B cell (primary cell): ENCODE measurements at regions not wholly inside any gene's neighbourhood (a gene's known extent, or its start where the extent isn't known, plus 50 kb on each side); places are given as distances from the start of the nearest gene placed in this dataset.

ENCODE experiments used
- ATAC-seq: fragments of 200-7000 bp; cut with Tn5 transposase; one replicate; pipeline ENCODE4 v1.10.0; 2021; ENCODE audit warnings: low read depth, mild to moderate bottlenecking, moderate number of reproducible peaks, moderate library complexity
- CTCF ChIA-PET: fragments of 350-600 bp; sonication (Branson Sonifier 250); formaldehyde crosslinking; loops from one replicate; lab custom pipeline; 2021; ENCODE audit warnings: antibody characterized with exemption, inconsistent platforms; lab: Charles Lee
- POLR2A ChIA-PET: fragments of 350-600 bp; sonication (Branson Sonifier 250); formaldehyde crosslinking; loops from one replicate; lab custom pipeline; 2021; ENCODE audit warnings: antibody characterized with exemption; lab: Charles Lee
- DNase-seq: peaks from one replicate; pipeline ENCODE4 v3.0.0; 2013
- H2AFZ ChIP-seq: 2 replicates; pipeline ENCODE4 v1.6.1; 2012; ENCODE audit warnings: mild to moderate bottlenecking, low read depth, low read length; ENCODE audit not compliant: insufficient read depth, poor library complexity, severe bottlenecking
- H3K27ac ChIP-seq, 2 donors: 1 replicate in 1 of 2; 2 replicates in 1 of 2; pipeline ENCODE4 v1.5.1; 2012 to 2013; ENCODE audit warnings: low read length in 2 of 2, mild to moderate bottlenecking in 2 of 2, moderate library complexity in 1 of 2
- H3K27me3 ChIP-seq, 4 experiments: fragments of 200-600 bp in 1 of 4; sonication (generic) in 1 of 4; replicated peaks in 1 of 4; 1 replicate in 2 of 4; 2 replicates in 2 of 4; pipeline versions ENCODE4 v1.6.1 to v1.7.0; 2013 to 2016; ENCODE audit warnings: low read length in 3 of 4, mild to moderate bottlenecking in 2 of 4, mixed read lengths in 1 of 4, moderate library complexity in 1 of 4; ENCODE audit not compliant: insufficient read depth in 4 of 4, control insufficient read depth in 3 of 4; ENCODE audit errors: control extremely low read depth in 1 of 4
- H3K36me3 ChIP-seq, 2 experiments: replicated peaks in 1 of 2; 1 replicate in 1 of 2; 2 replicates in 1 of 2; pipeline versions ENCODE4 v1.6.1 to v1.7.1; 2013; ENCODE audit warnings: low read length in 1 of 2; ENCODE audit not compliant: insufficient read depth in 2 of 2, control insufficient read depth in 1 of 2; ENCODE audit errors: control extremely low read depth in 1 of 2, extremely low read depth in 1 of 2
- H3K4me1 ChIP-seq, 2 donors: fragments of 200-600 bp in 1 of 2; sonication (generic) in 1 of 2; 1 replicate in 1 of 2; 2 replicates in 1 of 2; pipeline versions ENCODE4 v1.5.1 to v1.6.1; 2013 to 2017; ENCODE audit warnings: low read length in 2 of 2; ENCODE audit not compliant: control insufficient read depth in 2 of 2, insufficient read depth in 2 of 2
- H3K4me2 ChIP-seq: replicated peaks from 2 replicates; pipeline ENCODE3; 2012; ENCODE audit warnings: mild to moderate bottlenecking, low read depth, low read length; ENCODE audit not compliant: poor library complexity, severe bottlenecking
- H3K4me3 ChIP-seq, 5 experiments: fragments of 200-600 bp in 1 of 5; sonication (generic) in 1 of 5; 1 replicate in 3 of 5; 2 replicates in 2 of 5; pipeline versions ENCODE4 v1.5.1 to v1.7.0; 2011 to 2016; ENCODE audit warnings: low read length in 4 of 5, mild to moderate bottlenecking in 4 of 5, low read depth in 2 of 5, control low read depth in 1 of 5, moderate library complexity in 1 of 5; ENCODE audit not compliant: insufficient read depth in 1 of 5; ENCODE audit errors: control extremely low read depth in 1 of 5, extremely low read depth in 1 of 5
- H3K79me2 ChIP-seq: fragments of 200-600 bp; sonication (generic); one replicate; pipeline ENCODE4 v1.6.0; 2016; ENCODE audit warnings: low read length; ENCODE audit not compliant: control insufficient read depth, insufficient read depth
- H3K9ac ChIP-seq: fragments of 200-600 bp; sonication (generic); 2 replicates; pipeline ENCODE4 v1.6.1; 2017; ENCODE audit warnings: mild to moderate bottlenecking, low read length, moderate library complexity
- H3K9me3 ChIP-seq, 3 donors: one replicate each; pipeline versions ENCODE4 v1.6.1 to v1.7.1; 2013; ENCODE audit warnings: low read length in 2 of 3; ENCODE audit not compliant: control insufficient read depth in 2 of 3, insufficient read depth in 1 of 3; ENCODE audit errors: control extremely low read depth in 1 of 3
- H4K20me1 ChIP-seq: 2 replicates; pipeline ENCODE4 v1.6.0; 2012; ENCODE audit warnings: mild to moderate bottlenecking, low read length; ENCODE audit not compliant: insufficient read depth, control insufficient read depth, poor library complexity, severe bottlenecking
- H3K27ac Mint-ChIP-seq: one replicate; pipeline ENCODE4 v1.8.0; 2021; ENCODE audit warnings: mixed read lengths
- H3K27me3 Mint-ChIP-seq: one replicate; pipeline ENCODE4 v1.8.0; 2021; ENCODE audit warnings: mixed read lengths
- H3K4me1 Mint-ChIP-seq: one replicate; pipeline ENCODE4 v1.8.0; 2021; ENCODE audit warnings: mixed read lengths
- H3K4me3 Mint-ChIP-seq: one replicate; pipeline ENCODE4 v1.8.0; 2021; ENCODE audit warnings: mixed read lengths
- H3K9me3 Mint-ChIP-seq: one replicate; pipeline ENCODE4 v1.8.0; 2022; ENCODE audit warnings: mixed read lengths; ENCODE audit not compliant: insufficient read depth
- EZH2 ChIP-seq: IDR thresholded peaks from 2 replicates; pipeline ENCODE4 v1.6.1; 2012; ENCODE audit warnings: borderline replicate concordance, low read depth, mild to moderate bottlenecking, moderate library complexity, low read length; ENCODE audit not compliant: insufficient read depth, poor library complexity, severe bottlenecking
- WGBS: methylation state at CpG from one replicate; pipeline ENCODE4 v1.1.5; 2013; ENCODE audit warnings: missing lambda C conversion rate; ENCODE audit not compliant: insufficient coverage; 5-methylcytosine and 5-hydroxymethylcytosine counted together
- intact Hi-C: fragments of 100-400 bp; cut with micrococcal nuclease; formaldehyde crosslinking; loops from one replicate; pipeline ENCODE4 v1.10.0; 2022
- TF ChIP-seq, protein P1 (sequence below): fragments of 200-600 bp; IDR thresholded peaks from one replicate; pipeline ENCODE4 v1.8.0; 2022; ENCODE audit warnings: antibody characterized with exemption, mild to moderate bottlenecking

DNA sequence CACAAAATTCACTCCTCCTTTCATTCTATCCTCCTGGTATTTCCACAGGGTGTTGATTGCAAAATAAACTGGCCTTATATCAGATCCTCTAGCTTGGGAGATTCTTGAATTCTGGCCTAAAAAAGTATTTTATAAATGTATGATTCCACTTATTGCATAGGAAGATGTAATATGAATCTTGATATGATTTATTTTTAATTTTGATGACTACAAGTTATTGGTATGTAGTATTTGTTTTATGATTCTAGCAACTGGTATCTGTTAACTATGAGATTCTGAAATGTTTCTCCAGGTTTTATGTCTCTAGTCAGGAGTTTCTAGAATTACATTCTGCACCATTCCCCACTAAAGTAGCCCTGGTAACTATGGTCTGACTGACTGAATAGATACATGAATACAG lies 373.9 kb upstream of the C11orf87 start:
- H3K79me2 ChIP-seq: no peaks in the 10 kb centered on the region
- H3K27me3 Mint-ChIP-seq: no peaks in the 10 kb centered on the region
- H3K27ac Mint-ChIP-seq: no peak overlapping the region
- no peaks in the 10 kb centered on the region for H3K4me1 Mint-ChIP-seq
- no peak overlapping the region for H2AFZ ChIP-seq
- CTCF ChIA-PET: no interaction called here
- POLR2A ChIA-PET: no interaction called here
- no peaks in the 10 kb centered on the region for H3K27me3 ChIP-seq
- H3K9me3 Mint-ChIP-seq: peaks cover 3% of the 10 kb centered on the region
- no peak for TF ChIP-seq EZH2
- TF ChIP-seq, protein P1, sequence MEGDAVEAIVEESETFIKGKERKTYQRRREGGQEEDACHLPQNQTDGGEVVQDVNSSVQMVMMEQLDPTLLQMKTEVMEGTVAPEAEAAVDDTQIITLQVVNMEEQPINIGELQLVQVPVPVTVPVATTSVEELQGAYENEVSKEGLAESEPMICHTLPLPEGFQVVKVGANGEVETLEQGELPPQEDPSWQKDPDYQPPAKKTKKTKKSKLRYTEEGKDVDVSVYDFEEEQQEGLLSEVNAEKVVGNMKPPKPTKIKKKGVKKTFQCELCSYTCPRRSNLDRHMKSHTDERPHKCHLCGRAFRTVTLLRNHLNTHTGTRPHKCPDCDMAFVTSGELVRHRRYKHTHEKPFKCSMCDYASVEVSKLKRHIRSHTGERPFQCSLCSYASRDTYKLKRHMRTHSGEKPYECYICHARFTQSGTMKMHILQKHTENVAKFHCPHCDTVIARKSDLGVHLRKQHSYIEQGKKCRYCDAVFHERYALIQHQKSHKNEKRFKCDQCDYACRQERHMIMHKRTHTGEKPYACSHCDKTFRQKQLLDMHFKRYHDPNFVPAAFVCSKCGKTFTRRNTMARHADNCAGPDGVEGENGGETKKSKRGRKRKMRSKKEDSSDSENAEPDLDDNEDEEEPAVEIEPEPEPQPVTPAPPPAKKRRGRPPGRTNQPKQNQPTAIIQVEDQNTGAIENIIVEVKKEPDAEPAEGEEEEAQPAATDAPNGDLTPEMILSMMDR: no peak
- H3K9me3 ChIP-seq: no peaks in the 10 kb centered on the region
- H3K4me2 ChIP-seq: no peak overlapping the region
- no peaks in the 10 kb centered on the region for H3K4me1 ChIP-seq
- no peak for ATAC-seq
- no peaks in the 10 kb centered on the region for H3K36me3 ChIP-seq
- no peak for DNase-seq
- no peak overlapping the region for H3K4me3 Mint-ChIP-seq
- no peak overlapping the region for H3K9ac ChIP-seq
- no peaks in the 10 kb centered on the region for H4K20me1 ChIP-seq
- H3K4me3 ChIP-seq: no peak overlapping the region
- no peak overlapping the region for H3K27ac ChIP-seq
- intact Hi-C loops: no loop called here

DNA sequence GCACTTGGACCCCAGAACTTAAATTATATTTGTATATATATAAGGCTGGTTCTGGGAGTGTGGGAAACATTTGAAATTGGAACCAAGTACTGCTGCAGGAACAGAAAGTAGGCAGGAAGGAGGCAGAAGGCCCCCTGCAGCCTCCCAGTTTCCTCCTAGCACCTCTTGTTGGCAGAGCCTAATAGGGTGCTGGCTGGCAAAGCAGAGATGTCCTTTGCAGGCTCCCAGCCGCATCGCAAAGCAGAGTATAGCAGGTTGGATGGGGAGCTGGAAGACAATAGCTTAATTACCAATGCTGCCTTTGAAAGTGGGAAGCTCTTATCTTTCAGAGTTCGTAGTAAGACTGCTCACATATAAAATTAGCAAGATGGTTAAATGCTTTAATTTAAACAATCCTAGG lies 370.8 kb upstream of the C11orf87 start:
- Mint-ChIP-seq H3K4me1 (no peaks in the 10 kb centered on the region), H3K27me3 (peaks cover 5% of the 10 kb centered on the region), H3K27ac (no peak overlapping the region), H3K9me3 (peaks cover 2% of the 10 kb centered on the region), H3K4me3 (no peak overlapping the region)
- intact Hi-C loops: no loop called here
- CTCF ChIA-PET: no interaction called here
- ATAC-seq (no peak), DNase-seq (no peak)
- no peaks in the 10 kb centered on the region for H3K9me3 ChIP-seq
- no CpG with 5 or more reads among the region's 3 CpGs for WGBS
- H4K20me1 ChIP-seq: no peaks in the 10 kb centered on the region
- no peak overlapping the region for H3K4me3 ChIP-seq
- no peak overlapping the region for H3K9ac ChIP-seq
- no peak overlapping the region for H3K27ac ChIP-seq
- H3K79me2 ChIP-seq: no peaks in the 10 kb centered on the region
- no peak overlapping the region for H2AFZ ChIP-seq
- H3K36me3 ChIP-seq: no peaks in the 10 kb centered on the region
- H3K4me1 ChIP-seq: no peaks in the 10 kb centered on the region
- no peaks in the 10 kb centered on the region for H3K27me3 ChIP-seq
- TF ChIP-seq EZH2: no peak
- TF ChIP-seq, protein P1: no peak
- POLR2A ChIA-PET: no interaction called here
- no peak overlapping the region for H3K4me2 ChIP-seq
